ENCODE measurements at regions not wholly inside any gene's neighbourhood (a gene's known extent, or its start where the extent isn't known, plus 50 kb on each side); places are given as distances from the start of the nearest gene placed in this dataset.

GRCh38 chr12:87157791-87158190 is 871.4 kb downstream of the C12orf50 start:
- no peak for FAIRE-seq
- no peak overlapping the region for H3K27ac ChIP-seq (ENCODE audit: insufficient read depth, low read depth, low read length)
- no peaks in the 10 kb centered on the region for H3K36me3 ChIP-seq (ENCODE audit: control insufficient read depth in 2 of 2, extremely low read depth in 1 of 2, insufficient read depth in 2 of 2, low read length in 2 of 2)
- H3K27me3 ChIP-seq (ENCODE audit: control insufficient read depth in 2 of 2, insufficient read depth in 2 of 2, low read length in 2 of 2) = no peaks in the 10 kb centered on the region
- no peaks in the 10 kb centered on the region for H3K79me2 ChIP-seq (ENCODE audit: control insufficient read depth, insufficient read depth, low read length)
- H4K20me1 ChIP-seq (replicated peaks; ENCODE audit: control insufficient read depth, extremely low read depth, insufficient read depth, low read length) = no peaks in the 10 kb centered on the region
- H3K9me1 ChIP-seq (replicated peaks; ENCODE audit: control insufficient read depth, extremely low read depth, insufficient read depth, low read length) = no peaks in the 10 kb centered on the region
- no peak overlapping the region for H3K4me3 ChIP-seq (replicated peaks in 1 of 3; ENCODE audit: insufficient read depth in 1 of 3, low read depth in 1 of 3, low read length in 3 of 3)
- H3K4me2 ChIP-seq (ENCODE audit: insufficient read depth, low read length) = no peak overlapping the region
- H3K4me1 ChIP-seq (ENCODE audit: control insufficient read depth, extremely low read depth, insufficient read depth, low read length) = no peaks in the 10 kb centered on the region
- dilution Hi-C loops (cut with MboI; ENCODE audit: extremely low pct_ligation_motif_present, low sequenced_read_pairs) = no loop called here
- intact Hi-C loops (cut with micrococcal nuclease) = no loop called here
- H3K9ac ChIP-seq (replicated peaks; ENCODE audit: extremely low read depth, insufficient read depth, low read length) = no peak overlapping the region
- H2AFZ ChIP-seq (ENCODE audit: low read depth, low read length) = no peak overlapping the region
- H3K9me3 ChIP-seq (replicated peaks; ENCODE audit: control insufficient read depth, insufficient read depth, low read length) = no peaks in the 10 kb centered on the region
- TF ChIP-seq MAX (IDR thresholded peaks at IDR 0.05; ENCODE audit: insufficient read depth, insufficient read length) (no peak), POLR2AphosphoS5 (IDR thresholded peaks at IDR 0.05; ENCODE audit: insufficient read depth, low read depth, low read length) (no peak), FOS (IDR thresholded peaks at IDR 0.05; ENCODE audit: borderline replicate concordance, insufficient read depth, low read length) (no peak), CTCF (IDR thresholded peaks at IDR 0.05; ENCODE audit: extremely low read depth in 1 of 2, insufficient read depth in 1 of 2, low read depth in 1 of 2, low read length in 2 of 2) (no peak), POLR2A (IDR thresholded peaks at IDR 0.05; ENCODE audit: low read depth, low read length) (no peak), JUN (IDR thresholded peaks at IDR 0.05; ENCODE audit: borderline replicate concordance, insufficient read depth, insufficient read length, low read depth) (no peak), MYC (IDR thresholded peaks at IDR 0.05; ENCODE audit: low read depth, low read length) (no peak), EZH2 (IDR thresholded peaks at IDR 0.05; ENCODE audit: borderline replicate concordance, low read depth, low read length, severe bottlenecking) (no peak), GATA2 (IDR thresholded peaks at IDR 0.05; ENCODE audit: insufficient read depth, insufficient read length, low read depth, low read length) (no peak)
- CTCF ChIA-PET = interaction anchor here (0.7 kb wide), 1 partner anchor 27 kb away, joined by 3 read pairs; no protein-coding TSS in a partner anchor
- no TSS peak for BruUV-seq (replicated peaks)
- POLR2A ChIA-PET = no interaction called here
- no peak for DNase-seq (ENCODE audit: low read depth, low spot score)

Measured in endothelial cell of umbilical vein (primary cell).